HCT116 (cell line): ENCODE measurements at regions not wholly inside any gene's neighbourhood (a gene's known extent, or its start where the extent isn't known, plus 50 kb on each side); places are given as distances from the start of the nearest gene placed in this dataset.

Experiments used
- EZH2 ChIP-seq: fragments of 200-600 bp; sonication (generic); IDR thresholded peaks from 2 replicates; pipeline ENCODE4 v1.6.1; 2017; ENCODE audit warnings: antibody characterized with exemption, mixed run types
- POLR2A ChIP-seq: IDR thresholded peaks from 2 replicates; pipeline ENCODE4 v1.7.0; 2011; ENCODE audit warnings: borderline replicate concordance; ENCODE audit not compliant: insufficient read depth, insufficient read length; ENCODE audit errors: extremely low read depth
- POLR2AphosphoS5 ChIP-seq: IDR thresholded peaks from 2 replicates; pipeline ENCODE4 v1.6.1; 2011; ENCODE audit warnings: mild to moderate bottlenecking, low read depth, low read length, moderate library complexity
- YY1 ChIP-seq: IDR thresholded peaks from 2 replicates; pipeline ENCODE4 v1.6.1; 2011; ENCODE audit warnings: low read length, low read depth, moderate library complexity, mild to moderate bottlenecking; ENCODE audit not compliant: insufficient replicate concordance; ENCODE audit errors: extremely low read depth
- TF ChIP-seq, protein P1 (sequence below), 3 experiments: fragments of 200-600 bp in 1 of 3; sonication (generic) in 1 of 3; IDR thresholded peaks in 2 of 3; conservative IDR thresholded peaks in 1 of 3; 2 replicates each; pipeline ENCODE4 v1.5.1; 2012 to 2017; ENCODE audit warnings: low read depth in 2 of 3, low read length in 2 of 3, antibody characterized with exemption in 1 of 3, borderline replicate concordance in 1 of 3, control low read depth in 1 of 3, mild to moderate bottlenecking in 1 of 3, mixed read lengths in 1 of 3, mixed run types in 1 of 3, moderate library complexity in 1 of 3; ENCODE audit not compliant: insufficient read depth in 1 of 3
- TF ChIP-seq, protein P2 (sequence below): IDR thresholded peaks from 2 replicates; pipeline ENCODE4 v1.6.1; 2012; ENCODE audit warnings: low read depth

DNA sequence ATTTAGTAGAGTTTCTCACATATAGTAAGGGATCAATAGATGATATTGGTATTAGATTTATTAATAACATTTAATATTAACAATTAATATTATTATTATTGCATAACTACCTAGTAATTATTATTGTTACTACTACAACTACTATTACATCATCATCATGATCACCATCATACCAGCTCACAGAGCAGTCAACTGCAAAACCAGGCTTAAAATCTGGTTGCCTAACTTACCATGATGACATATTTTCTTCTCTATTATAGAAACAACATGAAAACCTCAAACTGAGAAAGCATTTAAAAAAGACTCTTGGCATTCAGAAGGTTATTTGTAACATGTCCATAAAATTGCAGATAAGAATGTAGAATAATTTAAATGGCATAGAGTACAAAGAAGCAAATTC is 247.0 kb upstream of the TTC29 start:
- TF ChIP-seq, protein P1, sequence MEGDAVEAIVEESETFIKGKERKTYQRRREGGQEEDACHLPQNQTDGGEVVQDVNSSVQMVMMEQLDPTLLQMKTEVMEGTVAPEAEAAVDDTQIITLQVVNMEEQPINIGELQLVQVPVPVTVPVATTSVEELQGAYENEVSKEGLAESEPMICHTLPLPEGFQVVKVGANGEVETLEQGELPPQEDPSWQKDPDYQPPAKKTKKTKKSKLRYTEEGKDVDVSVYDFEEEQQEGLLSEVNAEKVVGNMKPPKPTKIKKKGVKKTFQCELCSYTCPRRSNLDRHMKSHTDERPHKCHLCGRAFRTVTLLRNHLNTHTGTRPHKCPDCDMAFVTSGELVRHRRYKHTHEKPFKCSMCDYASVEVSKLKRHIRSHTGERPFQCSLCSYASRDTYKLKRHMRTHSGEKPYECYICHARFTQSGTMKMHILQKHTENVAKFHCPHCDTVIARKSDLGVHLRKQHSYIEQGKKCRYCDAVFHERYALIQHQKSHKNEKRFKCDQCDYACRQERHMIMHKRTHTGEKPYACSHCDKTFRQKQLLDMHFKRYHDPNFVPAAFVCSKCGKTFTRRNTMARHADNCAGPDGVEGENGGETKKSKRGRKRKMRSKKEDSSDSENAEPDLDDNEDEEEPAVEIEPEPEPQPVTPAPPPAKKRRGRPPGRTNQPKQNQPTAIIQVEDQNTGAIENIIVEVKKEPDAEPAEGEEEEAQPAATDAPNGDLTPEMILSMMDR (IDR thresholded peaks at IDR 0.05 in 2 of 3, conservative IDR thresholded peaks at IDR 0.05 in 1 of 3; ENCODE audit: borderline replicate concordance in 1 of 3, insufficient read depth in 1 of 3, low read depth in 2 of 3, low read length in 2 of 3) = no peak
- no peak for TF ChIP-seq POLR2AphosphoS5
- no peak for TF ChIP-seq EZH2
- TF ChIP-seq, protein P2, sequence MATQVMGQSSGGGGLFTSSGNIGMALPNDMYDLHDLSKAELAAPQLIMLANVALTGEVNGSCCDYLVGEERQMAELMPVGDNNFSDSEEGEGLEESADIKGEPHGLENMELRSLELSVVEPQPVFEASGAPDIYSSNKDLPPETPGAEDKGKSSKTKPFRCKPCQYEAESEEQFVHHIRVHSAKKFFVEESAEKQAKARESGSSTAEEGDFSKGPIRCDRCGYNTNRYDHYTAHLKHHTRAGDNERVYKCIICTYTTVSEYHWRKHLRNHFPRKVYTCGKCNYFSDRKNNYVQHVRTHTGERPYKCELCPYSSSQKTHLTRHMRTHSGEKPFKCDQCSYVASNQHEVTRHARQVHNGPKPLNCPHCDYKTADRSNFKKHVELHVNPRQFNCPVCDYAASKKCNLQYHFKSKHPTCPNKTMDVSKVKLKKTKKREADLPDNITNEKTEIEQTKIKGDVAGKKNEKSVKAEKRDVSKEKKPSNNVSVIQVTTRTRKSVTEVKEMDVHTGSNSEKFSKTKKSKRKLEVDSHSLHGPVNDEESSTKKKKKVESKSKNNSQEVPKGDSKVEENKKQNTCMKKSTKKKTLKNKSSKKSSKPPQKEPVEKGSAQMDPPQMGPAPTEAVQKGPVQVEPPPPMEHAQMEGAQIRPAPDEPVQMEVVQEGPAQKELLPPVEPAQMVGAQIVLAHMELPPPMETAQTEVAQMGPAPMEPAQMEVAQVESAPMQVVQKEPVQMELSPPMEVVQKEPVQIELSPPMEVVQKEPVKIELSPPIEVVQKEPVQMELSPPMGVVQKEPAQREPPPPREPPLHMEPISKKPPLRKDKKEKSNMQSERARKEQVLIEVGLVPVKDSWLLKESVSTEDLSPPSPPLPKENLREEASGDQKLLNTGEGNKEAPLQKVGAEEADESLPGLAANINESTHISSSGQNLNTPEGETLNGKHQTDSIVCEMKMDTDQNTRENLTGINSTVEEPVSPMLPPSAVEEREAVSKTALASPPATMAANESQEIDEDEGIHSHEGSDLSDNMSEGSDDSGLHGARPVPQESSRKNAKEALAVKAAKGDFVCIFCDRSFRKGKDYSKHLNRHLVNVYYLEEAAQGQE = no peak
- TF ChIP-seq YY1 = no peak
- TF ChIP-seq POLR2A = no peak
